ENCODE measurements at regions not wholly inside any gene's neighbourhood (a gene's known extent, or its start where the extent isn't known, plus 50 kb on each side); places are given as distances from the start of the nearest gene placed in this dataset.

GRCh38 chr3:180492047-180492446 is 109.9 kb upstream of the TTC14 start:
- H4K20me1 ChIP-seq (replicated peaks; ENCODE audit: control insufficient read depth, insufficient read depth, low read length): no peaks in the 10 kb centered on the region
- H2AFZ ChIP-seq (ENCODE audit: low read depth, low read length): no peak overlapping the region
- no peaks in the 10 kb centered on the region for H3K27me3 ChIP-seq (ENCODE audit: control insufficient read depth in 2 of 2, insufficient read depth in 2 of 2, low read length in 2 of 2)
- intact Hi-C loops (cut with micrococcal nuclease) (no loop called here), in situ Hi-C loops (cut with MboI) (no loop called here)
- WGBS (ENCODE audit: insufficient coverage, low coverage, missing lambda C conversion rate): 0% methylated on average over 1 of the region's 1 CpG
- H3K4me2 ChIP-seq (ENCODE audit: insufficient read depth, low read length): no peak overlapping the region
- H3K36me3 ChIP-seq (ENCODE audit: control insufficient read depth, insufficient read depth, low read length): no peaks in the 10 kb centered on the region
- no TSS peak for BruUV-seq (replicated peaks)
- ChIA-PET POLR2A (no interaction called here), CTCF (ENCODE audit: low intra/inter-chr PET ratio) (no interaction called here)
- ATAC-seq: no peak
- H3K79me2 ChIP-seq (ENCODE audit: control insufficient read depth, insufficient read depth, low read length): no peaks in the 10 kb centered on the region
- no peak overlapping the region for H3K4me3 ChIP-seq
- H3K27ac ChIP-seq (ENCODE audit: extremely low read depth, low read depth, low read length): no peak overlapping the region
- H3K4me1 ChIP-seq (replicated peaks in 1 of 2; ENCODE audit: control insufficient read depth in 2 of 2, insufficient read depth in 2 of 2, low read length in 2 of 2): no peaks in the 10 kb centered on the region
- no peak for TF ChIP-seq YY1 (IDR thresholded peaks at IDR 0.05; ENCODE audit: borderline replicate concordance in 1 of 3, control insufficient read depth in 1 of 3, extremely low read depth in 1 of 3, insufficient read depth in 3 of 3, insufficient read length in 1 of 3, insufficient replicate concordance in 2 of 3, low read depth in 1 of 3, low read length in 2 of 3)
- no peak for TF ChIP-seq ZNF764 (CRISPR knock-in tag; IDR thresholded peaks at IDR 0.05; ENCODE audit: low read depth)
- TF ChIP-seq MITF (IDR thresholded peaks at IDR 0.05): no peak
- TF ChIP-seq KAT7 (CRISPR knock-in tag; IDR thresholded peaks at IDR 0.05; ENCODE audit: borderline replicate concordance): no peak
- TF ChIP-seq, protein P1, sequence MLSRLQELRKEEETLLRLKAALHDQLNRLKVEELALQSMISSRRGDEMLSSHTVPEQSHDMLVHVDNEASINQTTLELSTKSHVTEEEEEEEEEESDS (CRISPR knock-in tag; IDR thresholded peaks at IDR 0.05): no peak
- TF ChIP-seq ARNT (IDR thresholded peaks at IDR 0.05): no peak
- no peak for TF ChIP-seq ZNF175 (CRISPR knock-in tag; IDR thresholded peaks at IDR 0.05; ENCODE audit: low read depth)
- TF ChIP-seq HMG20B (CRISPR knock-in tag; IDR thresholded peaks at IDR 0.05): no peak
- TF ChIP-seq, protein P2, sequence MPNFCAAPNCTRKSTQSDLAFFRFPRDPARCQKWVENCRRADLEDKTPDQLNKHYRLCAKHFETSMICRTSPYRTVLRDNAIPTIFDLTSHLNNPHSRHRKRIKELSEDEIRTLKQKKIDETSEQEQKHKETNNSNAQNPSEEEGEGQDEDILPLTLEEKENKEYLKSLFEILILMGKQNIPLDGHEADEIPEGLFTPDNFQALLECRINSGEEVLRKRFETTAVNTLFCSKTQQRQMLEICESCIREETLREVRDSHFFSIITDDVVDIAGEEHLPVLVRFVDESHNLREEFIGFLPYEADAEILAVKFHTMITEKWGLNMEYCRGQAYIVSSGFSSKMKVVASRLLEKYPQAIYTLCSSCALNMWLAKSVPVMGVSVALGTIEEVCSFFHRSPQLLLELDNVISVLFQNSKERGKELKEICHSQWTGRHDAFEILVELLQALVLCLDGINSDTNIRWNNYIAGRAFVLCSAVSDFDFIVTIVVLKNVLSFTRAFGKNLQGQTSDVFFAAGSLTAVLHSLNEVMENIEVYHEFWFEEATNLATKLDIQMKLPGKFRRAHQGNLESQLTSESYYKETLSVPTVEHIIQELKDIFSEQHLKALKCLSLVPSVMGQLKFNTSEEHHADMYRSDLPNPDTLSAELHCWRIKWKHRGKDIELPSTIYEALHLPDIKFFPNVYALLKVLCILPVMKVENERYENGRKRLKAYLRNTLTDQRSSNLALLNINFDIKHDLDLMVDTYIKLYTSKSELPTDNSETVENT (CRISPR knock-in tag; IDR thresholded peaks at IDR 0.05): no peak
- no peak for TF ChIP-seq HCFC1 (IDR thresholded peaks at IDR 0.05; ENCODE audit: low read depth, low read length)
- no peak for TF ChIP-seq ILF3 (IDR thresholded peaks at IDR 0.05; ENCODE audit: borderline replicate concordance)
- no peak for TF ChIP-seq U2AF1 (optimal IDR thresholded peaks at IDR 0.05; ENCODE audit: low read depth, low read length)
- TF ChIP-seq ZNF184 (CRISPR knock-in tag; IDR thresholded peaks at IDR 0.05): no peak
- TF ChIP-seq KDM2B (CRISPR knock-in tag; IDR thresholded peaks at IDR 0.05): no peak
- no peak for TF ChIP-seq ZNF766 (CRISPR knock-in tag; conservative IDR thresholded peaks at IDR 0.05)
- TF ChIP-seq, protein P3, sequence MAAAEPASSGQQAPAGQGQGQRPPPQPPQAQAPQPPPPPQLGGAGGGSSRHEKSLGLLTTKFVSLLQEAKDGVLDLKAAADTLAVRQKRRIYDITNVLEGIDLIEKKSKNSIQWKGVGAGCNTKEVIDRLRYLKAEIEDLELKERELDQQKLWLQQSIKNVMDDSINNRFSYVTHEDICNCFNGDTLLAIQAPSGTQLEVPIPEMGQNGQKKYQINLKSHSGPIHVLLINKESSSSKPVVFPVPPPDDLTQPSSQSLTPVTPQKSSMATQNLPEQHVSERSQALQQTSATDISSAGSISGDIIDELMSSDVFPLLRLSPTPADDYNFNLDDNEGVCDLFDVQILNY (CRISPR knock-in tag; IDR thresholded peaks at IDR 0.05): no peak
- no peak for DNase-seq (ENCODE audit: extremely low read depth in 1 of 4, low spot score in 3 of 4)
- H3K9ac ChIP-seq (ENCODE audit: insufficient read depth in 1 of 2, low read depth in 2 of 2, low read length in 2 of 2): no peak overlapping the region
- no peaks in the 10 kb centered on the region; the same call in 1 of the 2 replicates for H3K9me3 ChIP-seq (replicated peaks; ENCODE audit: control insufficient read depth, insufficient read depth, low read depth, low read length)
- H3K9me1 ChIP-seq (ENCODE audit: control insufficient read depth, insufficient read depth, low read length): no peaks in the 10 kb centered on the region
- FAIRE-seq: no peak
